Neural crest cell (in vitro differentiated cells): ENCODE measurements at regions not wholly inside any gene's neighbourhood (a gene's known extent, or its start where the extent isn't known, plus 50 kb on each side); places are given as distances from the start of the nearest gene placed in this dataset.

ENCODE experiments used
- DNase-seq: peaks from one replicate; pipeline ENCODE4 v3.0.0; 2021; ENCODE audit warnings: low read depth, mixed read lengths, low spot score
- H3K27ac Mint-ChIP-seq: one replicate; pipeline ENCODE4 v1.8.0; 2021; ENCODE audit warnings: mild to moderate bottlenecking, mixed read lengths; ENCODE audit not compliant: unreplicated experiment
- H3K27me3 Mint-ChIP-seq: 2 replicates; pipeline ENCODE4 v1.8.0; 2021; ENCODE audit warnings: low read depth, mild to moderate bottlenecking, mixed read lengths
- H3K36me3 Mint-ChIP-seq: 2 replicates; pipeline ENCODE4 v1.8.0; 2021; ENCODE audit warnings: low read depth, mild to moderate bottlenecking, mixed read lengths
- H3K4me1 Mint-ChIP-seq: 2 replicates; pipeline ENCODE4 v1.8.0; 2021; ENCODE audit warnings: mixed read lengths
- H3K4me3 Mint-ChIP-seq: one replicate; pipeline ENCODE4 v1.8.0; 2021; ENCODE audit warnings: mild to moderate bottlenecking, mixed read lengths
- H3K9me3 Mint-ChIP-seq: 2 replicates; pipeline ENCODE4 v1.8.0; 2021; ENCODE audit warnings: mixed read lengths
- TF ChIP-seq, protein P1 (sequence below): fragments of 200-600 bp; sonication (generic); conservative IDR thresholded peaks from 2 replicates; pipeline ENCODE4 v1.5.0; 2021; ENCODE audit warnings: antibody characterized with exemption, mild to moderate bottlenecking

DNA sequence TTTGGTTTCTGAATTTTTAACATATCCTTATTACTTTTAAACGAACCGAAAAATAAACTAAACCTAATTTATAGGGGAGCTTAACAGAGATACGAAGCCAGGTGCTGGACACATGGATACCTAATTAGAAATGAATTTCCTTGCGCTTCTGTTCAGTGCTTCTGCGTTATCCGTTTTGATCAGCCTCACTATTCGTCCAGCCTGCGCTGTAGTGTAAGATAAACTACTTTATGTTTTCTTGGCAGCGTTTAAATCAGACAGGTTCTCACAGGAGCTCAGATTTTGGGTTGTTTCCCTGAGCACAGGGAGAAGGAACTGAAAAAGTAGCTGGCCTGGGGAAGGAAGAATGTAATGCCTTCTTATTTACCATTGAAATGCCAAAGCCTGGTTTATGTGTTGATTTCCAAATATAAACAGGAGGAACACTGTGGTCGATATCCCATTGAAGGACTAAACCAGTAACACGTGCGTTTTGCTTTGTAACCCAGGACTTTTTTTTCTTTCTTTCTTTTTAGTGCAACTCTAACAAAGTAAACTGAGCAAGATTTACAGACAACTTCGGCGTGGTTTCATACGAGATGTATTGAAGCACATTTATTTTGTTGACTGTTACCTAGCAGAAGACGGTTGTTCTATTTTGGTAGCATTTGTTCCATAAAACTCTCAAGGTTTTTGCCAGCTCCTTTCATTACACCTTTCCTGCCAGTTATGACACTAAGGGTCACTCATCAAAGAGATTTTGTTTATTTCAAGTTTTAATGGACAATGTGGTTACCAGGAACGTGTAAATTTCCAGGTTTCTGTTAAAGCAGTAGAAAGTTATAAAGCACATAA is 214.8 kb upstream of the HEY2 start:
- H3K27me3 Mint-ChIP-seq, result peaks cover 50% of the 10 kb centered on the region
- no peaks in the 10 kb centered on the region for H3K36me3 Mint-ChIP-seq
- no peak overlapping the region for H3K4me3 Mint-ChIP-seq
- no peaks in the 10 kb centered on the region for H3K9me3 Mint-ChIP-seq
- H3K4me1 Mint-ChIP-seq, result peaks cover 27% of the 10 kb centered on the region
- TF ChIP-seq, protein P1, sequence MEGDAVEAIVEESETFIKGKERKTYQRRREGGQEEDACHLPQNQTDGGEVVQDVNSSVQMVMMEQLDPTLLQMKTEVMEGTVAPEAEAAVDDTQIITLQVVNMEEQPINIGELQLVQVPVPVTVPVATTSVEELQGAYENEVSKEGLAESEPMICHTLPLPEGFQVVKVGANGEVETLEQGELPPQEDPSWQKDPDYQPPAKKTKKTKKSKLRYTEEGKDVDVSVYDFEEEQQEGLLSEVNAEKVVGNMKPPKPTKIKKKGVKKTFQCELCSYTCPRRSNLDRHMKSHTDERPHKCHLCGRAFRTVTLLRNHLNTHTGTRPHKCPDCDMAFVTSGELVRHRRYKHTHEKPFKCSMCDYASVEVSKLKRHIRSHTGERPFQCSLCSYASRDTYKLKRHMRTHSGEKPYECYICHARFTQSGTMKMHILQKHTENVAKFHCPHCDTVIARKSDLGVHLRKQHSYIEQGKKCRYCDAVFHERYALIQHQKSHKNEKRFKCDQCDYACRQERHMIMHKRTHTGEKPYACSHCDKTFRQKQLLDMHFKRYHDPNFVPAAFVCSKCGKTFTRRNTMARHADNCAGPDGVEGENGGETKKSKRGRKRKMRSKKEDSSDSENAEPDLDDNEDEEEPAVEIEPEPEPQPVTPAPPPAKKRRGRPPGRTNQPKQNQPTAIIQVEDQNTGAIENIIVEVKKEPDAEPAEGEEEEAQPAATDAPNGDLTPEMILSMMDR, result no peak
- no peak overlapping the region for H3K27ac Mint-ChIP-seq
- DNase-seq, result no peak

DNA sequence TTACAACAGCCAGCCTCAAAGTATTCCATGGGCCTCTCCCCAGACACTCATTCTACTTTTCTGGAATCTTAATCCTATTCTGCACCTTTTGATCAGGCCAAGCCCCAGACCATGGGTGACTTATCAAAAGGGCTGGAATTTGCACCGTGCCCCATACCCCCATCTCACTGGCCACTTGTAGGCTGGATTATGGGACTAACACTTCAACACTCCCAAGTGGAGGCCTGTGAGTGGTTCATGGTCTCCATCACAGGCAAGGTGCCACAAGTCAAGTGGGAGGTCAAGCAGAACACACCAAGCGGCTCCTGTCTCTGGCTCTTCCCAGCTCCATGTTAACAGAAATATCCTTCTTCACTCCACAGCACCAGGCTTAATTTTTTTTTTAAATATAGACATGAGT is 212.3 kb upstream of the HEY2 start:
- Mint-ChIP-seq H3K27me3 (peaks cover 43% of the 10 kb centered on the region), H3K36me3 (no peaks in the 10 kb centered on the region), H3K4me1 (peaks cover 21% of the 10 kb centered on the region), H3K4me3 (no peak overlapping the region), H3K9me3 (no peaks in the 10 kb centered on the region), H3K27ac (no peak overlapping the region)
- no peak for DNase-seq
- TF ChIP-seq, protein P1, result no peak

DNA sequence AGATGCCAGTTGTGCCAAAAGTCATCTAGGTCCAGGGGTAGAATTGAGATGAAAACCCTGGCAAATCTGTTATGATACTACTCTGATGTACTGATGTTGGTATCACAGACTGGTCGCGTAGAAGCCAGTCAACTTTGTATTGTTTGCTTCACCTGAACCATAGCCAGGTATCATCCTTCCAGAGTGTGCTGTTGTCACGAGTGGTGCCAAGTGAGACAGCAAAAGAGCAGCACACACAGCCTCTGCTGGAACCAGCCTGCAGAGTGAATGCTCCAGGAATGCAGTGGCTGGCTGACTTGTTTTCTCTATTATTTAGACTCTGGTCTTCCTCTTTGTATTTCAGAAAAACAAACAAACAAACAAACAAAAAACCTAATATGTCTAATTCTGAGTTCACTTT is 209.5 kb upstream of the HEY2 start:
- no peak for DNase-seq
- Mint-ChIP-seq H3K27ac (no peak overlapping the region), H3K9me3 (peaks cover 2% of the 10 kb centered on the region), H3K27me3 (peaks cover 29% of the 10 kb centered on the region), H3K4me3 (no peak overlapping the region), H3K4me1 (peaks cover under 1% of the 10 kb centered on the region), H3K36me3 (no peaks in the 10 kb centered on the region)
- TF ChIP-seq, protein P1, result no peak

DNA sequence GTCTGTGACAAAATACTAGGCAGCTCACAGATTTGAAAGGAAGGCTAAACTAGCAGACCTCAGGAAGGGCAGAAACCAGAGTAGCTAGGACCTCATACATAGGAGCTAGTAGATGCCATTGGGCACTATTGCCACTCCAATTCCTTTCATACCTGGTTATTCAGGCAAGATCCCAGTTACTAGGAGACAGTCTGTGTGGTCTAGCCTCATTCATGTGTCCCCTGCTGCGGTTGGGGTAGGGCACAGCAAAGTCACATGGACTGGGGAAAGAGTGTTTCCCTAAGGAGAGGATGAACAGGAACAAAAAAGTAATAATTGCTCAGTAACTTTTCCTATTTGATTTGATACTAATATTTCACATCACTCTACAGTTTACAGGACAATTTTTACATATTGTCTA is 204.6 kb upstream of the HEY2 start:
- Mint-ChIP-seq H3K36me3 (no peaks in the 10 kb centered on the region), H3K27me3 (peaks cover 18% of the 10 kb centered on the region), H3K27ac (no peak overlapping the region), H3K4me3 (no peak overlapping the region), H3K4me1 (peaks cover 15% of the 10 kb centered on the region), H3K9me3 (peaks cover 2% of the 10 kb centered on the region)
- DNase-seq, result no peak
- TF ChIP-seq, protein P1, result no peak

DNA sequence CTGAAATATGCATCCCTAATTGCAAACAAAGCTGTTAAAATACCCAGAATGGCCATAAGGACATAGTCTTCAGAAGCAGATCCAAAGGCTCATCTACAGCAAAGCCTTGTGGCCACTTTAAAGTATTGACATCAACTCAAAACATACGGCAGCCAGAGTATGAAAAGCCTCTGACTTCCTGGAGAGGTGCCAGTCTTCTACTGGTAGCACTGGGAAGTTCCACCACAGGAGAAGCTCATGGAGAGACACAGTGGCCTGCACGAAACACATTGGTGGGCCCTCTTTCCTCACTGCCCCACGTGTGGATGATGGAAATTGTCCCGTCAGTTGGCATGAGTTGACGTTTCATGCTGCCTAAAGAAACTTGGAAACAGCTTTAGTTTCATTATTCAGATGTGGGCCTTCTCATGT is 202.6 kb upstream of the HEY2 start:
- no peaks in the 10 kb centered on the region for H3K36me3 Mint-ChIP-seq
- peaks cover 26% of the 10 kb centered on the region for H3K4me1 Mint-ChIP-seq
- H3K27ac Mint-ChIP-seq, result no peak overlapping the region
- no peak overlapping the region for H3K4me3 Mint-ChIP-seq
- TF ChIP-seq, protein P1, result no peak
- peaks cover 16% of the 10 kb centered on the region for H3K27me3 Mint-ChIP-seq
- DNase-seq, result no peak
- H3K9me3 Mint-ChIP-seq, result peaks cover 2% of the 10 kb centered on the region
